TTC549 (cell line): ENCODE measurements at regions not wholly inside any gene's neighbourhood (a gene's known extent, or its start where the extent isn't known, plus 50 kb on each side); places are given as distances from the start of the nearest gene placed in this dataset.

Experiments used
- FAIRE-seq: peaks from 2 replicates; lab custom pipeline; 2012; peaks lifted over from hg19 to GRCh38; lab: Jason Lieb, UNC

- no peak for FAIRE-seq
These were observed 97.5 kb upstream of the FSHR start for GRCh38 chr2:49251766-49252165.

GRCh38 chr2:49251251-49251650 is 96.9 kb upstream of the FSHR start:
- FAIRE-seq: no peak

GRCh38 chr2:49248506-49248905 is 94.2 kb upstream of the FSHR start:
- FAIRE-seq: no peak

DNA sequence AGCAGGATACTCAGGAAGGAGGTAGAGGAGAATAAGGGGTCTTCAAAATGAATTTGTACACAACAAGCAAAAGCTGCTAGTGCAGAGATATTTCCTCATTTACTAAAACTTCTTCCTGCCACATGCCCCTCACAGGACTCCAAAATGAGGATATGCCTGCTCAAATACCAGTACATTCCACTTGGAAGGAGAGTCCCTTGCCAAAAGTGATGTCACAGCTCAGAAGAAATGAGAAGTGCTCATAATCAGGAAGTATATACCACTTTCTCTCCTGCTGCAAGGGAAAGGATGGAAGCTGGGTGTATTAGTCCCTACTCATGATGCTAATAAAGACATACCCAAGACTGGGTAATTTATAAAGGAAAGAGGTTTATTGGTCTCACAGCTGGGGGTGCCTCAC is 87.7 kb upstream of the FSHR start:
- no peak for FAIRE-seq

DNA sequence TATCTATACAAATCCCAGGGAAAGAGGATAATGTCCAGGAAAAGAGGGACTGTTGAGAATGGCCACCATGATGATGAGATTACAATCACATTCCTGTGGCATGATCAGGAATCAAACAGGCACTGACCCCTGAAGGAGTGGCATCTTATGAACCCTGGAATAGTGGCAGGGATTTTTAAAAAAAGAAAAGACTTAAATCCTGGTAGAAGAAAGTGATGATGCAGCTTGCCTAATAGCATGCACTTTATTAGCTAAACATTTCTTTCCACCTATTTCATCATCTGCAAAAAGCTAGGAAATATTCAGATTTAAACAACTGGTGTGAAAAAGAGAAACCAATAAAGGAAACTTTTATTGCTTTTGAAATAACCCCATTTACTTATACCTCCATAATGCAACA is 87.2 kb upstream of the FSHR start:
- no peak for FAIRE-seq

DNA sequence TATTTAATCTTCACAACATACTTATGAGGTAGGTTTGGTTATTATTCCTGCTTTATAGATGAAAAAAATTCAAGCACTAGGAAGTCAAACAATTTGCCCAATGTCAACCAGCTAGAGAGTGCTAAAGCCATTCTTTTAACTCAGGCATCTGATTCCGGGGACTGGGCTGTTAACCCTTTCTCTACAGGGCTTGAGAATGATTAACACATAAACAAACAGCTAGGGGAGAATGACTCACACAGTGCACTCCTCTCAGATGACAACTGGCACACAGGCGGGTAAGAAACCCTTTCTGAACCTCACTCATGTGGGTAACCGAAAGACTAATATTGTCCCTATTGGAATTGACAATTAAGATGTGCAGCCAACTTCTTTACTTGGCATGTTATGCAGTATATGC is 86.3 kb upstream of the FSHR start:
- FAIRE-seq: no peak

- no peak for FAIRE-seq
These were observed 84.3 kb upstream of the FSHR start for GRCh38 chr2:49238604-49238960.

GRCh38 chr2:49237867-49238603 is 83.7 kb upstream of the FSHR start:
- FAIRE-seq: no peak

DNA sequence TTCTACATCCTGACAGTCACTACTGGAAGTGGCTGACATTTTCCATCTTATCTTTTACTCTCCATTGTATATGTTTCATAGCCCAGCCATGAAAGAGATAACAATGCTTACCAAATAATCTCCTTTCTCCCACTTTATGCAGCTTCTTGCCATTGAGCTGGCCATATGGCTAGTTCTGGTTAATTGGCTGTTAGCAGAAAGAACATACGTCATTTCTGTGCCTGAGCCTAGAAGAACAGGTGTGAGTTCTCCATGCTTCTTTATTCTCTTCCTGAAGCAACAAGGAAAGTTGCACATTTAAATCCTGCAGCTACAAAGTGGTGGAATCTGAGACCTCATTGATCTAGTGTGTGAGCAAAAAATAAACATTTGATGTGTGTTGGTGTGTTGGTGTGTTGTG is 82.0 kb upstream of the FSHR start:
- FAIRE-seq: no peak

- no peak for FAIRE-seq
These were observed 72.0 kb upstream of the FSHR start for GRCh38 chr2:49226360-49226759.

GRCh38 chr2:49225126-49225525 is 70.8 kb upstream of the FSHR start:
- no peak for FAIRE-seq

GRCh38 chr2:49224426-49225010 is 70.2 kb upstream of the FSHR start:
- FAIRE-seq: no peak

DNA sequence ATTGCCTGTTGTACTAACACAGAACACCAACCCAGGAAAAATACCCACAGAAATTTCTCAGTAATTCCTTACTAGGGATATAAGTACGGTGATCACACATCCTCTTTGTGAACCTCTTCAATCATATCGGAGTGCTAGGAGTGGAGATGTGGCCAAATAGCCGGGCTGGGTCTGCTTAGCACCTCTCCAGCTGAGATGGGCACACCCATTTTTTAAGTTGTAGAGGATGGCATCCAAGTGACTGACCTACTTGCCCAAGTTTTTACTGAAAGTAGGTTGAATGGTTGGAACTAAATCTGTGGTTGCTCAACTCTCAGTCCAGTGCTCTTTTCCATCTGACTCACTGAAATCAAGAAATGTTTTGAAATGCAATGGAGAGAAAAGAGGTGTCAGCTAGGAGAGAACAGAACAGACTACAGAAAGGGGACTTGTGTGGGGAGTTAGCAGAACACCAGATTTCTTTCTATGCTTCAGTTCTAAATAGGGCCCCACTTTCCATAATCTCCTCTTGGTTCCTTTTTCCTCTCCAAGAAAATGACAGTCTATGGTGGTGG is 68.7 kb upstream of the FSHR start:
- FAIRE-seq: no peak

DNA sequence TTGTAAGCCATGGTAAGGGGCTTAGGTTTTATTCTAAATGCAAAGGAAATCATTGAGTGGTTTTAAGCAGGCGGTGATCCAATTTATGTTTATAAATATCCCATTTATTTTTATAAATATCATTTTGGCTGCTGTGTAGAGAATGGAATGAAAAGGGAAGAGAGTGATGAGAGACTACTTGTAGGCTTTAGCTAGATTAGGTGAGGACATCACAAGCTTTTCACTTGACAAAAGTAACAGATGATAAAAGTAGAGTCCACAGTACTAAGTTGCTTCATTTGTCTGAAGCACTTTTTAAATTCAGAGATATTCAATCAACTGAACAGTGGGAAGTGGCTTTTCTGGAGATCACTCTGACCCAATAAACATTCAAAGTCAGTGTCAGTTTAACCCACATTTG is 65.4 kb upstream of the FSHR start:
- no peak for FAIRE-seq

- no peak for FAIRE-seq
These were observed 55.9 kb upstream of the FSHR start for GRCh38 chr2:49210191-49210590.

- no peak for FAIRE-seq
These were observed 52.9 kb upstream of the FSHR start for GRCh38 chr2:49207204-49207603.
